ENCODE measurements at regions not wholly inside any gene's neighbourhood (a gene's known extent, or its start where the extent isn't known, plus 50 kb on each side); places are given as distances from the start of the nearest gene placed in this dataset.

DNA sequence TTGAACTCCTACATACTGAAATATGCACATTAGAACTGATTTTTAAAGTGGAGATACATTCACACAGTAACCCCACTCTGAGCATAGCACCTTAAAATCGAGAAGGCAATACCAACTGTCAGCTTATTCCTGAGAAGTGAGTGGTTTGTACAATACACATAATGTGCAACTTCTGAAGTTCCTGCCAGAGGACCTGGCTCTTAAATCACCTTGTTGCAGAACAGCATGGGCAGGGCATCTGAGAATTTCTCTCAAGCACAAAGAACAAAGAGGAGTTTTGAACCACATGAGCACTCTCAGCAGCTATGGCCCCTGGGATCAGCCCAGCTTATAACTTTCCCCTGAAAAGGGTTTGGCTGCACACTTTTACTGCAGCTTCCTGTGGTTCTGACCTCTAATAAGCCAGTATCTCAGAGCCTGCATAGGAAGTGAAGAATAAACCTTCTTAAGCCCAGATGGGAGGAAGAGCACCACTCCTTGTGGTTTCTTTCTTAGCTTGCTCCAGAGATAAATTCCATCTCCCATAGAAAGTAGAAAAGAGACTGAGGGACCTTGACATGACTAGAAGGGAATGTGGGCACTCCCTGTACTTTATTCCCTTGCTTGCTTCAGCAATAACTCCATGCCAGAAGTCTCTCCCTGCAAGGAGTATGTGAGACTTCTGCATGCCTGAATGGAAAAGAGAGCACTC is 862.3 kb downstream of the SUCLG1 start:
- TF ChIP-seq ZFX (IDR thresholded peaks at IDR 0.05; ENCODE audit: borderline replicate concordance): no peak
- TF ChIP-seq, protein P1, sequence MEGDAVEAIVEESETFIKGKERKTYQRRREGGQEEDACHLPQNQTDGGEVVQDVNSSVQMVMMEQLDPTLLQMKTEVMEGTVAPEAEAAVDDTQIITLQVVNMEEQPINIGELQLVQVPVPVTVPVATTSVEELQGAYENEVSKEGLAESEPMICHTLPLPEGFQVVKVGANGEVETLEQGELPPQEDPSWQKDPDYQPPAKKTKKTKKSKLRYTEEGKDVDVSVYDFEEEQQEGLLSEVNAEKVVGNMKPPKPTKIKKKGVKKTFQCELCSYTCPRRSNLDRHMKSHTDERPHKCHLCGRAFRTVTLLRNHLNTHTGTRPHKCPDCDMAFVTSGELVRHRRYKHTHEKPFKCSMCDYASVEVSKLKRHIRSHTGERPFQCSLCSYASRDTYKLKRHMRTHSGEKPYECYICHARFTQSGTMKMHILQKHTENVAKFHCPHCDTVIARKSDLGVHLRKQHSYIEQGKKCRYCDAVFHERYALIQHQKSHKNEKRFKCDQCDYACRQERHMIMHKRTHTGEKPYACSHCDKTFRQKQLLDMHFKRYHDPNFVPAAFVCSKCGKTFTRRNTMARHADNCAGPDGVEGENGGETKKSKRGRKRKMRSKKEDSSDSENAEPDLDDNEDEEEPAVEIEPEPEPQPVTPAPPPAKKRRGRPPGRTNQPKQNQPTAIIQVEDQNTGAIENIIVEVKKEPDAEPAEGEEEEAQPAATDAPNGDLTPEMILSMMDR (IDR thresholded peaks at IDR 0.05): no peak

All from 22Rv1 (cell line).